NCI-H510A treated with DMSO at 0.1 percent for 48 hours (cell line): ENCODE measurements at regions not wholly inside any gene's neighbourhood (a gene's known extent, or its start where the extent isn't known, plus 50 kb on each side); places are given as distances from the start of the nearest gene placed in this dataset.

ENCODE experiments used
- DNase-seq: peaks from one replicate; lab custom pipeline; 2025; lab: John Stamatoyannopoulos, UW

DNA sequence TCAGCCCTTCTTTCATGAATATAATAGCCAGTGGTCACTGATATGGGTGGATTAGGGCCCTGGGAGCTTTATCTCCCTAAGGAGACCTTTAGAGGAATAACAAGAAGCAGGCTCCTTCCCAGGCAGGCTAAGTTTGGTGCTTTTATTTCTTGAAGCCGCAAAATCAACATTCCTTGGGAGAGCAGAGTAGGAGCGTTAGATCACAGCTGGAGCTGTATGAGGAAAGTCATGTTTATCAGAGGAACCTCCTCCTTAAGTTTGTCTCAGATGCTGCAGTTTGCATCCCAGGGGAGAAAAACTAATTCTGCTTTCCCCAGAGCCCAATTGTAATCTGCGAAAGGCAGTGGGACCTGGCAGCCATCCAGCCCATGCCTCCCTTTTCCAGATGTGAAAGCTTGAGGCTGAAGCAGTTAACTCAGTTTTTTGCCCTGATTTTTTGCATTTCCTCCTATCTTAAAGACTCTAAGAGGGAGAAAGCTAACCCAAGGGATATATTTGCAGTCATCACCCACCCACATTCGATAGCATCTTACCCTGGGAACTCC is 186.0 kb upstream of the FRMPD4 start:
- DNase-seq = no peak

DNA sequence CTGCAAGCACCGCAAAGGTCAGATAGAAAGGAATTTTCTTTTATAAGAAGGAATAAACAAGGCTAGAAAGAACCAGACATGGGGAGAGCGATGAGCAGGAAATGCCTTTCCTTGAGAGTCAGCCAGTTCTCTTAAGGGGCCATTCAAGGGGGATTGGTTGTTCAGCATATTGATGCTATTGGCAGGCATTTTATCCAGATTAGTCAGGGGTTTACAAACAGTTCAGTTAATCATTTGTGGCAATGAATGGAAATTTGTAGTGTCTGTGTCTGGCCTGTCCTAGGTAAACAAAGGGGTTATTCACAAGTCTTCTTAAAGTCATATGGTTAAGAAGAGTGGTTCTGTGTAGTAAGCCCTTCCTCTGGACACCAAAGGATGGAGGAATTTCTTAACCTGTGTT is 184.7 kb upstream of the FRMPD4 start:
- DNase-seq = no peak

DNA sequence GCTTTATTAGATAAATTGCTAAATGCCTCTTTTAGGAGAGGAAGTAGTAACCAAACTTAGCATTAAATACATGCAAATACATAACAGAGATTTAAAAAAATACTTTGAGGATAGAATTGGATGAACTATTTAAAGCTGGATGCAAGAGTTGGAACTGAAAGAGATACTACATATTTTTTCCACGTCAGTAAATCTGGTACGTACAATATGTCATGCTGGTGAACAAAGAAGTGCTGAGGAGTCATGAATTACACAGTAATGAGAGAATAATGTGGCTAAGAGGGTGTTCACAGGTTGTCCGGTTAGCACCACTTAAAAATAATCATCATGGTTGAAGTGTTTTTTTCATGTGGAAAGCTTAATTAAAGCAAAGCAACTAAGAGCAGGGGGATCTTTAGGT is 184.1 kb upstream of the FRMPD4 start:
- DNase-seq = no peak

DNA sequence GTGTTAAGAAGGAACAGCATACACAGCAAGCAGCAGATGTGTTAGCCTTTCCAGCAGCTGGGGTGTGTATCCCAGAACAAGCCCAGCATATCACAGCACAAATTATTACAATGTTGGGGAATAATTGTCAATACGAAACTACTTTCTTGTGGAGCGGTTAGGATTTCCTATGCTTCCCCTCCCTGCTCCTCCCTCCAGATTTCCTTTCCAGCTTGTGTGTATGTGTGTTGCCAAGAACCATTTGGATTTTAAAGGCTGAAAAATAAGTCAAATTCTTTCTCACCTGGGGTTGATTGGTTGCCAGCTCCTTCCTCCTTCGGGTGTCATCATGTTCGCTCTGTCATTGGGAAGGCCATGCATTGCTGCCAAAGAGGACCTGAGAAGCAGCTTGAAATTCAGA is 178.2 kb upstream of the FRMPD4 start:
- no peak for DNase-seq

DNA sequence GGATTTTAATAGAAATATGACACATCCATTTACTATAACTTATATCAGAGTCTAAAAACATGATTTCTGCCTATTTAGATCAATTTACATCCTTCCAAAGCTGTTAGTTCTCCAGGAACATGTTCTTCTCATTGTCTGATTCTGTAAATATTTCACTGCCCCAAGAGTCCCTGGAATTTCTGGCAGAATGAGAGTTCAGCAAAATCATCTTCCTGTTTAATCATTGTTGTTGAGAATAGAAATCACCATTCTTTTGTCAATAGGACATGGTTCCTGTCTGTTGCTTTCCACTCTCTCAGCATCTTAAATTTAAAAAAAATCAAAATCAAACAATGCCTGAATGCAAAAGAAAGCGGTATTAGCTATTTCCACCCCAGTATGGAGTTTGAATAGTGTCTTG is 172.8 kb upstream of the FRMPD4 start:
- no peak for DNase-seq

DNA sequence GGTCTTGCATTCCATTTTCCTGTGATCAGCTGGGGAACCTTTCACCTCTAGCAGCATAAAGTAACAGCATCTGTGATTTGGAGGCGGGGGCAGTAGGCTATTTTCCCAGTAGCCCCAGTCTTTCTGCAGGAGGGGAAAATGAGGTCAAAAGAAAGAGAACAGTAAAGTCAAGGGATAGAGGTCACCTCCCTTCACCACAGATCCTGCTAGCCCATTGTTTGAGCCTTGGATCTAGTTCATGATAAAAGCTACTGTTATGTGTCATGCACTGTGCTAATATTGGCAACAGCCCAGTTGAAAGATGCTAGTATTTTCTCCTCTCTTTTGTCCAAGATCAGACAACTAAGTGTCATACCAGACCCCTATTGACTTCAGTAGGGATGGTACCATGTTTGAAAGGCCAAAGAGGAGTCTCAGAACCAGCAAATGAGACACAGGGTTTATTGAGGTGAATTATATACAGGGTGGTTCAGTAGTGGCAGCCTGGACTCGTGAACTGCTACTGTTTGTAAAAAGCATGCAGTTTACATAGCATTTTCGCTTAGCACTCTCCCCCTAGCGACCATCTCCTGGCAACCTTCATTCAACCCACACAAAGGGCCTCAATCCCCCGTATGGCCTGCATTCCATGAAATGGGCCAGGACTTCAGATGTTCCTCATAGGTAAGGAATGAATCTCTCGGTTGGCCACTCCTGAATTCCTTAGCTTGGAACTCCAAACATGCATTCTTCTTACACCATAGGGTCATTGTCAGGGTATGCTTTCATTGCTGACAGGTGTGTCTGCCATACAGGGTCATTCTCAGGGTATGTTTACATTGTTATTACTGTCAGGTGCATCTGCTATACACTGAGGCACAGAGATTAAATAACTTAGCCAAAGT is 170.0 kb upstream of the FRMPD4 start:
- no peak for DNase-seq

DNA sequence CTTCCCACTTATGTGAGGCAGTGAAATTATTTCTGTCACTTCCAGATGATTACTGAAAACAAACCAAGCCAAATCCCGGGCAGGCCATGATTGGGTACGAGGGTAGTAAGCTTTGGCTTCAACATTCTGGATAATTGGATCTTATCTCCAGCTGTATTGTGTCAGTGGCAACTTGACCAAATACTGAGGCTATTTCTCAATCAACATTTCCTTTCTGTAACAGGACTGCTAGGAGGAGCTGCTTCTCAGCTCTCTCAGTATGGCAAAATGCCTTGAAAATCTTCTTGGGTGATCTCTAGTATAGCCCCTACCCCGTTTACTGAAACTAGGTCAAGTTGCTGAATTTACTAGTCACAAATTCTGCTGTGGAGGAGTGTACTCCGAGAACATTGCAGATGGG is 169.3 kb upstream of the FRMPD4 start:
- no peak for DNase-seq

DNA sequence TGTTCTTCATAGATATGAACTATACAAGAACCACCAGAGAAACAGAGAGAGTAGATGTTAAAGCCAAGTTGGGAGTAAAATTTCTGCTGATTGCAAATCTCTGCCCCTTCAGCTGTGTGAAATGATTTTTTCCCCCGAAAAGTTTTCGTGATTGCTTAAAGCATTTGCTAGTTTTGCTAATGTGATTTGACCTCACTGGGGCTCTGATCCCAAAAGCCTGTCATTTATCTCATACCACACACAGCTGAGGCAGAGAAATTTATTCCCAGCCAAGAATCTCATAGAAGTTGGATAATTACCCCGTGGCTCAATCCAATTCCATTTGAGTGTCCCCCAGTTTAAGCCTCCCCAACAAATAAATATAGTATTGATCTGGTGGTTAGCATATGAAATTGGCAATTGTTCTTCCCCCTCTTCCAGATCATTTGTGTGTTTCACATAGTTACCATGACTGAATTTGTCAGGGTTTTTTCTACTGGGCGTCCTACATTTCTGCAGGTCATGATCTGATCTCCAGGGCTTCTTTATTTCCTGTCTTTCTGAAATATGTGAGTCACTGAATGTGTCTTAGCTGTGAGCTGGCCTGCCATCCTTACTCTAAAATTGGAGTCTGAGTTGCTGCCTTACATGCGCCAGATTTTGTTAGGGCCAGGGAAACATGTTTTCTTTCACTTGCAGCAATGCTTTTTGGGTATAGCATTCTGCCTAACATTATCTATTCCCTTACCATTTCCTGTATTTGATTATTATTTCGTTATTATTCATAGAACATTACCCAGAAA is 167.5 kb upstream of the FRMPD4 start:
- DNase-seq = no peak

DNA sequence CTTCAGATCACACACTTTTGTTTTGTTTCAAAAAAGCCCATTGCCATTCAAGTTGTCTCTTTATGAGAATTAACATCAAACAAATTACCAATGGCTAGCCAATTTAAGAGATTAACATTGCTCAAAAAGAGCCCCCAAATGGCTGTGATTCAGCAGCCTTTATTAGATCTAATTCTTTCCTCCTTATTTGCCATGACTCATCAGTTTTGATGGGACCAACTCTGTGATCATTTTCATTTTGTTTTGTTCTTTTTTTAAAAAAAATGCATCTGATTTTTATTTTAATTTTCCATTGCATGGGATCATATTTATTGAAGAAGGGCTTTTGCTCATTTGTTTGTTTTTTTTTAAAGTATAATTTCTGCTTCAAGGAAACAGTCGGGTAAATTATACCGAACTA is 161.6 kb upstream of the FRMPD4 start:
- DNase-seq = no peak

DNA sequence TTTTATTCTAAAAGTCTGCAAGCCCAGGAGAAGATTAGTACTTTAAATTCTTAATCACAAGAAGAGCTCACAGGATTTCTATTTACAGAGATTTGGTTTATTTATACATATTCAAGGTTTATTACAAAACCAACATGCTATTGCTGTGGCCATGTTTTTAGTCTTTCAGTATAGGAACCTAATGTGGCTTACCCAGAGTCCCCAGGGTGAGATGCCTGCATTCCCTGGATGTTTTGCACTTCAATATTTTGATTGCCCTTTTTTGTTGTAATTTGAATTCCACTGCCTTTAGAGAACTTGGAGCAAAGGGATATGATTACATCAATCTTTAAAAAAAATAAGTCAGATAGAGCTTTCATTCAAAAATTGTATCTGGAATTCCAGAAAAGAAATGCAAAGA is 146.0 kb upstream of the FRMPD4 start:
- DNase-seq = no peak

DNA sequence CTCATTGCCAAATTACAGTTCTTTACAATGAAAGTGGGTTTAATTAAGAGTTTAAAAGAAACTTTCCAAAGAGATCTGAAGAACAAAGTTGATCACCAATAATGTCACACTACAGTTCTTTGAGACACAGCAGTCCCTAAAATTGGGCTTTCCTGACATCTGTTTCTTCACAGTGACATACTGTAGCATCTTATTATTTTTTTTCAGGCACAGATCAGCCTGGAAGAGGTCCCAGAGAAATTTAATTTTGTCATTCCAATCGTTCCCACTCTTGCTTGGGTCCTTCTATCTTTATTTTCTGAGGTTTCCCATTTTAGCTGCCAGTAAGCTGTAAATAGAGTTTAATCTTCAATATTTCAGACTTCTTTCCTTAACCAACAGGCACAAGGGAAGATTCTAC is 143.1 kb upstream of the FRMPD4 start:
- no peak for DNase-seq

DNA sequence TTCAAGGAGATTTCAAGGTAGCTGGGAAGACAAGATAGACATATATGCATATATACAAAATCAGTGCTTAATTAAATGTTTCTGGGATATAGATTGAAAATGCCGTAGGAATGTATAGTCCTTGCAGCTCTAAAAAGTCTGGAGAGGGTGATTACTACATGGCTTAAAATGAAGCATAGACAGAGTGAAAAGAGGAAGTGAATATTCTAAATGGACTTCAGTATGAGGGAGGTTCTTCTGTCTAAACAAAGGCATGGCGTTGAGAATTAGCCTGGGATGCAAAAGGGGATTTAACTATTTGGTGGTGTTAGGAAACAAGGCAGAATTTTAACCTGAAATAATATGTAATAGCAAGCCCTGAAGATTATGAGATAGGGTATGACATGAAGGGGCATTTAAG is 141.5 kb upstream of the FRMPD4 start:
- DNase-seq = no peak

DNA sequence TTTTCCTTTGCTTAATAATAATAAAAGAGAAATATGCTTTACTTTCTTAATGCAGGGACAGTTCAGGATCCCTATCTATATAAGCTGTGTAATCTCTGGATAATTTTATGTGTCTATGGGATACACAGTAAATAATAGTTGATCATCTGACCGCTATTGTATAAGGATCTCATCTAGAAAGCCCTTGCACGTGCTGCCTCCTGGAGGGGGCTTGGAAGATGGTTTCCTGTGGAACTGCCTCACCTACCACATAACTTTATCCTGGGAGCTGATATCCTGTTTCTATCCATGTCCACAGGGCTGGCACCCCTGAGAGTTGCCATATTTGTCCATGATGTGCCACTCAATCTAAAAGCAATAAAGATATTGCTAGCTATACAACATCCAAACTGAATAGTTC is 139.3 kb upstream of the FRMPD4 start:
- no peak for DNase-seq

DNA sequence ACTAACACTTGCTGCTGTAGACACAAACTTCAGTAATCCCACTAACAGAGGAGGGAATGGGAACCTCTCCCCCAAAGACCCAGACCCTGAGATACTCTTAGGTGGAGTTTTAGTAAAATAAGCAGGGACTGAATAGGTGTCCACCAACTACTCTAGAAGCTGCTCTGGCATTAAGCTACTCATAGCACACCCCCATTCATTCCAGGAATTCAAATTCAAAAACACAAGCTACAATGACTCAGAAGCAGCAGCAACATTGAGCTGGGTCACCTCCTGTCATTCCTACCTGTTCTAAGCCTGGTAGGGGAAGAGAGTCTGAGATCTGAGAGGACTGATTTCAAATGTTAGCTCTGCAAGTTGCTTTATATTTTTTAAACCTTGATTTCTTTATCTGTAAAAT is 135.4 kb upstream of the FRMPD4 start:
- DNase-seq = no peak

DNA sequence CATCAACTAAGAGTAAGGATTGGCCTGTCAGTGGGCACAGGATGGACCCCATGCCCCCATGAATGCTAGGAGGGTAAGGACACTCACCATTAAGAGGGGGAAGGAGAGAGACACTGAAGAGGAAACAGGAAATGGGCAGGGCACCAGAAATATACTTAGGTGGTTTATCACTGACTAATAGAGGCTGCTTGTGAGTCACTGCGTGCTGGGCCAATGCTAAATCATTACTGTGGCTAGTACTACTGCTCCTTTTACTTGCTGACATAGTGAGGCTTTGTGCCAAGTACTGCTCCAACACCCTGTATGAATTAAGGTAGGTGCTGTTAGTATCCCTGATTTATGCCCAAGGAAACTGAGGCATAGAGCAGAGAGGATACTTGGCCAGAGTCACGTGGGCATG is 130.4 kb upstream of the FRMPD4 start:
- DNase-seq = no peak

DNA sequence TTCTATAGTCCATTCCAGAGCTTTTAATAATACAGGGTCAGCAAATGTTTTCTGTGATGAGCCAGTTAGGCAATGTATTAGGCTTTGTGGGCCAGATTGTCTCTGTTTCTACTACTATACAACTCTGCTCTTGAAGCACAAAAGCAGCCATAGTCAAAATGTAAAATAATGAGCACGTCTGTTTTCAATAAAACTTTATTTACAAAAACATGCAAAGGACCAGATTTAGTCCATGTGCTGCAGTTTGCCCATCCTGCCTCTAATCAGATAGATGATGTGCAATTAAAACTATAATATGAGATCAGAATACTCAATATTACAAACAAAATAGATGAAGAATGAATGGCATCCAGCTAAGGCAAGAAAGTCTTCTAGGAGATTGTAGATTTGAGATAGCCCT is 127.8 kb upstream of the FRMPD4 start:
- no peak for DNase-seq

DNA sequence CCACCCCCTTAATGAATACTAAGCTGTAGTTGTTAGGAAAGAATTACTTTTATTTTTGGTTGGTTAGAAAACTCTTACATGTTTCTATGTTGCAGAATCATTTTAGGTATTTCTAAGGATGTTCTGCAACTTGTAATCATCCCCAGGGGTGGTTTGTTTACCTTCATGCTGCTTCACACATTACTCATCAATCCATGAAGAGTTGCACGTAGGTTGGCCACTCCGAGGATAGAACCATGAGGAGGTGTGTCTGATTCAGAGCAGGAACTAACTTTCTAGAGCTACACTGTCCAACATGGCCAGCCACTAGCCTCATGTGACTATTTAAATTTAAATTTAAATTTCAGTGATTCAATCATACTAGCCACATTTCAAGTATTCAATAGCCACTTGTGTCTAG is 127.2 kb upstream of the FRMPD4 start:
- DNase-seq = no peak

DNA sequence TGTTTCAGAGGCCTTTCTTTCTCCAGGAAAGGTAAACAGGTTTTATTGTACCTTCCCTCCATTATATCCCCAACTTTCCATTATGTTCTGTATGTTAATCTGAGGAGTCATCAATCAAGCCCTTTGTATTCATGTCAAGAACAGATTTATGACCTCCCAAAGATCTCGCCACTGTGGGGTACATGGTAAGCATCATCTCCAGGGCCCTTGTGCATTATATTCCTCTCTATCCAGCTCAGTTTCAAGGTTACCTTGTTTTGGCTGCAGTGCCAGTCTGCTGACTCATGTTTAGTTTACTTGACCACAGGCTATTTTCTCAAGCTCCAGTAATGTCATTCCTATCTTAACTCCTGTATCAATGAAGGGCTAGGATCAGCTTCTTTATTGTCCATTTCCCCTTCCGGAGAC is 125.1 kb upstream of the FRMPD4 start:
- no peak for DNase-seq

DNA sequence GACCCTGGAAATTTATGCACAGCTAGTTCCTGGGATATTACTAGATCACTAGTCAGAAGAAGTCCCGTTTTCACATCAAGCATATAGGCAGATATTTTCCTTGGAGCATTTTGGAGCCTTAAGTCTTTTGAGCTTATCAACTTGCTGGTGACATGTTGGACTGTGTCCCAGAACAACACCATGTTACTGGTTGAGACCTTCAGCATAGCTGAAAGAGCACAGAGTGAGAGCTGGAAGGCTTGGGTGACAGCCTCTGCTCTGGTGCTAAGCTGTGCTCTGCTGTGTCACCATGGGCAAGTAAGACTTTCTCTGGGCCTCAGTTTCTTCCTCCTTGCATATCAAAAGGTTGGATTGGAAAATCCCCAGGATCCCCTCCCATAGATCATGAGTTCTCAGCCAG is 116.6 kb upstream of the FRMPD4 start:
- DNase-seq = no peak

DNA sequence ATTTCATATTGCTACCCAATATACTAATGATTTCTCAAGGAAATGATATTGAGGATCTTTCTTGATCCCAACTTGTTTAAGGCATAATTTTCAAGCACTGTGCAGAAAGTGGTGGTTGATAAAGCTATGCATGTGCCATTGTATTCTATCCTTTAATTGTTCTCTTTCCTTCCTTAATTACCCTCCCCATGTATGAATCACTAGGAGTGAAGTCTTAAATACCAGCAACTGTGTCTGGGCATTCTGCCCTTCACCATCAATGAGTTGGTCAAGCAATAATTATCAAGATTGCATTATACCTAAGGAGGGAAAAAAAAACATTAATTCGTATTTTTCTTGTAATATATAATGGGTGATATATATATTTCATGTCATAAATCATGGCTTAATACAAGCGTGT is 111.8 kb upstream of the FRMPD4 start:
- DNase-seq = no peak

DNA sequence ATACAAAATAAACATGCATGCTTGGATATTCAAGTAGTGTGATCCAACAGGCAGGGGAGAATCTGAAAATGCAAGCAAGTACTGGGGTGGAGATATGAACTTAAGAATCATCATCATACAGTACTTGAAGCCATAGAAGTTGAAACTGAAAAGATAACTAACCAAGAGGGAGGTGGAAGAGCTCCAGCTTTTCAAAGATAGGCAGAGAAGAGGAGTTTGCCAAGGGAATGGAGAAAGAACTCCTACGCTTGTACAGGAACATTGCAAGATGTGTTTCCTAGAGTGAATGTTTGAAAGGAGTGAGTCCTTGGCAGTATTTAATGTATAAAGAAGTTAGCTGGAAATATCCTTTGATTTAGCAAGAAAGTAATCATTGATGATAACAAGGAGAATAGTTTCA is 106.2 kb upstream of the FRMPD4 start:
- no peak for DNase-seq

DNA sequence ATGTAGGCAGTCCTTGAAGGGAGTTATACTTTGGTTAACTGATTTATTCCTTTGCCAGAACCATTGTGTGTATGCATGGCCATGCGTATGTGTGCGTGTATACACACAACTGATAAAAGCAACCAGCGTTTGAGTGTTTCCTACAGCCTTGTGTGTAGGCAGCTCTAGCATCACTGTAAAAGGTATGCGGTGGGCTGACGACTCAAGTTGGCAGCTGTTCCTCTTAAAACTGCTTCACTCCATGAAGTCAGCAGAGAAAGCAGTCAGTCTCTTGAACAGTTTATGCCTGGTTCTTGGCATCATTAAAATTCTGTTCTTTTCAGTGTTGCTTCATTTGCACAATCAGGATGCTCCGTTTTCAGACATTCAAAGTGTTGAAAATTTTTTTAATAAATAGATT is 103.5 kb upstream of the FRMPD4 start:
- no peak for DNase-seq

DNA sequence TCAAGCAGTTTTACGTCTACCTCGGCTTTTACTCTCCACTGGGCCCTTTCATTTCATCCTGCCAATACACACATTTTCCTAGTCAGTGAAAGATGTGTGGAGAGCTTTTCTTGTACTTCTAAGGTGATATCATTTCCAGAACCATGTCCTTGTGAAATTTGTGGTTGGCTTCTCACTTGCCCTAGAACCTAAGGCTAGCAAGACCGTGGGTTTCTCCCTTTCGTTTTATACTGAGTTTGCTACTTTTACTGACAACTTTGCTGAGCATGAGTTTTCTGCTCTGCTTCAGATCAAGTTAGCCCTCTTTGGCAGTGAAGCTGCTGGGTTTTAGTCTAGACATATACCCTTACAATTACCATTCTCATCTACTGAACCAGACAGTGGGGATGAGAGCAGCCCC is 95.7 kb upstream of the FRMPD4 start:
- no peak for DNase-seq
